K562 (cell line): ENCODE measurements at regions not wholly inside any gene's neighbourhood (a gene's known extent, or its start where the extent isn't known, plus 50 kb on each side); places are given as distances from the start of the nearest gene placed in this dataset.

Source experiments
- ATAC-seq: fragments of 200-7000 bp; cut with Tn5 transposase; 3 replicates; pipeline ENCODE4 v1.9.1; 2020; ENCODE audit warnings: moderate library complexity
- BruUV-seq: library from RNA; stranded (reverse); fragments of 400-500 nt; replicated peaks from 2 replicates; lab custom pipeline; 2021; lab: Mats Ljungman, UMichigan
- CTCF ChIA-PET: fragments of 300-600 bp; formaldehyde crosslinking; extraction: SDS; loops from one replicate; lab custom pipeline; 2021; ENCODE audit warnings: low intra/inter-chr PET ratio; lab: Yijun Ruan, JAX
- POLR2A ChIA-PET: fragments of 300-600, 350-650 bp; sonication (Branson Sonifier 250); formaldehyde crosslinking; extraction: SDS; loops from one replicate; lab custom pipeline; 2021; ENCODE audit warnings: antibody characterized with exemption, inconsistent platforms; lab: Yijun Ruan, JAX
- DNase-seq, 4 experiments: peaks; one replicate each; pipeline versions ENCODE4 v3.0.0 to v3.0.0-alpha.2; 2011 to 2018; ENCODE audit warnings: low spot score in 3 of 4, mixed read lengths in 3 of 4; ENCODE audit errors: extremely low read depth in 1 of 4
- FAIRE-seq: peaks from 2 replicates; lab custom pipeline; 2011; peaks lifted over from hg19 to GRCh38; lab: Jason Lieb, UNC
- H2AFZ ChIP-seq: 2 replicates; pipeline ENCODE4 v1.6.0; 2011; ENCODE audit warnings: low read depth, low read length, control low read depth, inconsistent platforms
- H3K27ac ChIP-seq: fragments of 200-600 bp; 3 replicates; pipeline ENCODE4 v1.8.0; 2011; ENCODE audit warnings: low read depth, mild to moderate bottlenecking, control low read depth, inconsistent platforms, low read length, moderate library complexity, mixed read lengths; ENCODE audit errors: extremely low read depth
- H3K27me3 ChIP-seq, 2 experiments: fragments of 300-600 bp in 1 of 2; 2 replicates in 1 of 2; 3 replicates in 1 of 2; pipeline versions ENCODE4 v1.6.0 to v1.8.0; 2011; ENCODE audit warnings: inconsistent platforms in 2 of 2, low read length in 2 of 2, mild to moderate bottlenecking in 1 of 2, mixed read lengths in 1 of 2, moderate library complexity in 1 of 2; ENCODE audit not compliant: control insufficient read depth in 2 of 2, insufficient read depth in 2 of 2
- H3K36me3 ChIP-seq: fragments of 300-600 bp; 3 replicates; pipeline ENCODE4 v1.8.0; 2011; ENCODE audit warnings: mild to moderate bottlenecking, low read length, inconsistent platforms; ENCODE audit not compliant: control insufficient read depth, insufficient read depth
- H3K4me1 ChIP-seq, 2 experiments: fragments of 200-600 bp in 1 of 2; replicated peaks in 1 of 2; 2 replicates in 1 of 2; 3 replicates in 1 of 2; pipeline versions ENCODE4 v1.5.1 to v1.8.0; 2011; ENCODE audit warnings: inconsistent platforms in 2 of 2, low read length in 2 of 2, mild to moderate bottlenecking in 1 of 2, mixed read lengths in 1 of 2, moderate library complexity in 1 of 2; ENCODE audit not compliant: control insufficient read depth in 2 of 2, insufficient read depth in 2 of 2
- H3K4me2 ChIP-seq: 2 replicates; pipeline ENCODE4 v1.6.1; 2011; ENCODE audit warnings: low read length, control low read depth, inconsistent platforms, mixed read lengths; ENCODE audit not compliant: insufficient read depth
- H3K4me3 ChIP-seq: fragments of 200-600 bp; sonication (generic), shearing (Covaris generic); 2 replicates; pipeline ENCODE4 v1.5.1; 2016; ENCODE audit warnings: control low read depth, inconsistent platforms
- H3K79me2 ChIP-seq: fragments of 200-600 bp; 3 replicates; pipeline ENCODE4 v1.8.0; 2011; ENCODE audit warnings: low read length, inconsistent platforms; ENCODE audit not compliant: control insufficient read depth, insufficient read depth
- H3K9ac ChIP-seq, 2 experiments: 2 replicates each; pipeline versions ENCODE4 v1.6.0 to v1.6.1; 2011; ENCODE audit warnings: low read depth in 2 of 2, low read length in 2 of 2, control low read depth in 1 of 2, inconsistent platforms in 1 of 2, mild to moderate bottlenecking in 1 of 2, mixed read lengths in 1 of 2; ENCODE audit not compliant: insufficient read depth in 1 of 2
- H3K9me1 ChIP-seq: one replicate; pipeline ENCODE4 v1.6.0; 2011; ENCODE audit warnings: inconsistent platforms, mild to moderate bottlenecking, low read length, moderate library complexity; ENCODE audit not compliant: control insufficient read depth, insufficient read depth
- H3K9me3 ChIP-seq: replicated peaks from 2 replicates; pipeline ENCODE4 v1.5.1; 2011; ENCODE audit warnings: low read depth, low read length, inconsistent platforms; ENCODE audit not compliant: control insufficient read depth, insufficient read depth
- H4K20me1 ChIP-seq: replicated peaks from 2 replicates; pipeline ENCODE4 v1.6.1; 2011; ENCODE audit warnings: low read length, inconsistent platforms, mixed read lengths; ENCODE audit not compliant: control insufficient read depth, insufficient read depth
- ARNT ChIP-seq, 2 experiments: fragments of 450-650 bp; IDR thresholded peaks; 2 replicates each; pipeline ENCODE4 v1.6.1; 2016; ENCODE audit warnings: mild to moderate bottlenecking in 1 of 2
- C11orf30 ChIP-seq: fragments of 450-650 bp; IDR thresholded peaks from 2 replicates; pipeline ENCODE4 v1.6.1; 2016; ENCODE audit warnings: low read depth, mild to moderate bottlenecking
- COPS2 ChIP-seq: fragments of 450-650 bp; conservative IDR thresholded peaks from 2 replicates; pipeline ENCODE4 v1.6.1; 2016; ENCODE audit warnings: mild to moderate bottlenecking, moderate library complexity
- GTF2F1 ChIP-seq: IDR thresholded peaks from 2 replicates; pipeline ENCODE4 v1.6.1; 2011; ENCODE audit warnings: low read depth, low read length, improper control_type of control experiment
- KDM1A ChIP-seq, 2 experiments: fragments of 450-650 bp; IDR thresholded peaks; 2 replicates each; pipeline ENCODE4 v1.6.1; 2016; ENCODE audit warnings: mild to moderate bottlenecking in 2 of 2
- NFIX ChIP-seq: fragments of 250-450 bp; sonication (Bioruptor Pico); IDR thresholded peaks from 2 replicates; pipeline ENCODE4 v1.4.0; 2020; ENCODE audit warnings: low read depth, mild to moderate bottlenecking, moderate library complexity
- SNIP1 ChIP-seq: fragments of 450-650 bp; IDR thresholded peaks from 2 replicates; pipeline ENCODE4 v1.7.1; 2017; ENCODE audit warnings: low read depth, mild to moderate bottlenecking
- SOX6 ChIP-seq: fragments of 450-650 bp; IDR thresholded peaks from 2 replicates; pipeline ENCODE4 v1.6.1; 2014; ENCODE audit warnings: mild to moderate bottlenecking
- TRIM24 ChIP-seq, 2 experiments: fragments of 450-650 bp; IDR thresholded peaks; 2 replicates each; pipeline ENCODE4 v1.6.1; 2016
- ZFP36 ChIP-seq: fragments of 150-350 bp; IDR thresholded peaks from 2 replicates; pipeline ENCODE4 v1.6.1; 2018; ENCODE audit warnings: low read length, low read depth; ENCODE audit not compliant: partially characterized antibody
- WGBS: fragments of 100-300 bp; shearing (Covaris generic); methylation state at CpG from one replicate; pipeline ENCODE4 v1.1.6; 2016; ENCODE audit warnings: low coverage, mixed read lengths; ENCODE audit not compliant: insufficient coverage; ENCODE audit errors: missing lambda C conversion rate; 5-methylcytosine and 5-hydroxymethylcytosine counted together
- in situ Hi-C: fragments of 300-500 bp; cut with MboI; formaldehyde crosslinking; loops from 4 replicates; pipeline ENCODE4 v1.15.0; 2018; ENCODE audit warnings: inconsistent platforms, mixed read lengths
- intact Hi-C: fragments of 100-400 bp; cut with micrococcal nuclease; formaldehyde crosslinking; loops from 2 replicates; pipeline ENCODE4 v1.14.2; 2022
- TF ChIP-seq, protein P1 (sequence below): sonication (generic); formaldehyde crosslinking; IDR thresholded peaks from 2 replicates; pipeline ENCODE4 v1.8.0; 2022; ENCODE audit warnings: mild to moderate bottlenecking, missing genetic modification reagents
- TF ChIP-seq, protein P2 (sequence below), 2 experiments: fragments of 450-650 bp in 1 of 2; sonication (generic) in 1 of 2; formaldehyde crosslinking in 1 of 2; IDR thresholded peaks; 2 replicates each; pipeline versions ENCODE4 v1.7.1 to v1.9.0; 2016 to 2022; ENCODE audit warnings: inconsistent platforms in 1 of 2, mild to moderate bottlenecking in 1 of 2, missing genetic modification reagents in 1 of 2
- TF ChIP-seq, protein P3 (sequence below): sonication (generic); formaldehyde crosslinking; IDR thresholded peaks from 2 replicates; pipeline ENCODE4 v1.8.1; 2023; ENCODE audit warnings: mild to moderate bottlenecking, missing genetic modification reagents

DNA sequence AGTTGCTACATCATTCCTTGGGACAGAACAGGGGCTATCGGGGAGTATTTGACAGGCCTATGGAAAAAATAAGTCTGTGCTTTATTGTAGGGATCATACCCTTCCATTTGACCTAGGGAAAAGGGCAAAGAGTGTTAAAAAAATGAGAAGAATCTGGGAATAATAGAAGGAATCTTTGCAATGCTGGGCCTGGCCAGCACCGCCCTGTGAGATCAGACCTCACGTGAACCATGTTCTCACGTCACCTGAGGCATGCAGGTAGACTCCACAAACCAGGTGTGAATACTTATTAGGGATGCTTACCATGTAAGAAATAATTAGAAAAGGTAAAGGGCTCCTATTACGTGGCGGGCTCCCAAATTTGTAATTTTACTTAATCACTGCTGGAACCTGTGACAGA lies 177.5 kb upstream of the GATA6 start:
- WGBS: 0% methylated on average over 6 of the region's 6 CpGs
- intact Hi-C loops (no loop called here), in situ Hi-C loops (no loop called here)
- Histone ChIP-seq H3K9ac (no peak overlapping the region), H3K9me1 (no peaks in the 10 kb centered on the region), H3K27me3 (peaks cover 18 to 33% of the 10 kb centered on the region in 2 experiments; a peak in 4 of 5 replicates), H2AFZ (no peak overlapping the region), H3K4me1 (no peaks in the 10 kb centered on the region), H3K4me3 (no peak overlapping the region), H3K4me2 (no peak overlapping the region), H3K79me2 (no peaks in the 10 kb centered on the region), H3K27ac (no peak overlapping the region), H4K20me1 (no peaks in the 10 kb centered on the region), H3K9me3 (no peaks in the 10 kb centered on the region), H3K36me3 (no peaks in the 10 kb centered on the region)
- BruUV-seq: no TSS peak
- FAIRE-seq (no peak), ATAC-seq (no peak), DNase-seq (no peak)
- ChIA-PET POLR2A (no interaction called here), CTCF (no interaction called here)
- TF ChIP-seq KDM1A (IDR thresholded peaks at IDR 0.05): no peak
- no peak for TF ChIP-seq COPS2
- TF ChIP-seq SOX6: no peak
- TF ChIP-seq C11orf30: no peak
- no peak for TF ChIP-seq ARNT (IDR thresholded peaks at IDR 0.05)
- TF ChIP-seq GTF2F1: no peak
- TF ChIP-seq, protein P1, sequence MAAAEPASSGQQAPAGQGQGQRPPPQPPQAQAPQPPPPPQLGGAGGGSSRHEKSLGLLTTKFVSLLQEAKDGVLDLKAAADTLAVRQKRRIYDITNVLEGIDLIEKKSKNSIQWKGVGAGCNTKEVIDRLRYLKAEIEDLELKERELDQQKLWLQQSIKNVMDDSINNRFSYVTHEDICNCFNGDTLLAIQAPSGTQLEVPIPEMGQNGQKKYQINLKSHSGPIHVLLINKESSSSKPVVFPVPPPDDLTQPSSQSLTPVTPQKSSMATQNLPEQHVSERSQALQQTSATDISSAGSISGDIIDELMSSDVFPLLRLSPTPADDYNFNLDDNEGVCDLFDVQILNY (CRISPR knock-in tag): no peak
- TF ChIP-seq, protein P2, sequence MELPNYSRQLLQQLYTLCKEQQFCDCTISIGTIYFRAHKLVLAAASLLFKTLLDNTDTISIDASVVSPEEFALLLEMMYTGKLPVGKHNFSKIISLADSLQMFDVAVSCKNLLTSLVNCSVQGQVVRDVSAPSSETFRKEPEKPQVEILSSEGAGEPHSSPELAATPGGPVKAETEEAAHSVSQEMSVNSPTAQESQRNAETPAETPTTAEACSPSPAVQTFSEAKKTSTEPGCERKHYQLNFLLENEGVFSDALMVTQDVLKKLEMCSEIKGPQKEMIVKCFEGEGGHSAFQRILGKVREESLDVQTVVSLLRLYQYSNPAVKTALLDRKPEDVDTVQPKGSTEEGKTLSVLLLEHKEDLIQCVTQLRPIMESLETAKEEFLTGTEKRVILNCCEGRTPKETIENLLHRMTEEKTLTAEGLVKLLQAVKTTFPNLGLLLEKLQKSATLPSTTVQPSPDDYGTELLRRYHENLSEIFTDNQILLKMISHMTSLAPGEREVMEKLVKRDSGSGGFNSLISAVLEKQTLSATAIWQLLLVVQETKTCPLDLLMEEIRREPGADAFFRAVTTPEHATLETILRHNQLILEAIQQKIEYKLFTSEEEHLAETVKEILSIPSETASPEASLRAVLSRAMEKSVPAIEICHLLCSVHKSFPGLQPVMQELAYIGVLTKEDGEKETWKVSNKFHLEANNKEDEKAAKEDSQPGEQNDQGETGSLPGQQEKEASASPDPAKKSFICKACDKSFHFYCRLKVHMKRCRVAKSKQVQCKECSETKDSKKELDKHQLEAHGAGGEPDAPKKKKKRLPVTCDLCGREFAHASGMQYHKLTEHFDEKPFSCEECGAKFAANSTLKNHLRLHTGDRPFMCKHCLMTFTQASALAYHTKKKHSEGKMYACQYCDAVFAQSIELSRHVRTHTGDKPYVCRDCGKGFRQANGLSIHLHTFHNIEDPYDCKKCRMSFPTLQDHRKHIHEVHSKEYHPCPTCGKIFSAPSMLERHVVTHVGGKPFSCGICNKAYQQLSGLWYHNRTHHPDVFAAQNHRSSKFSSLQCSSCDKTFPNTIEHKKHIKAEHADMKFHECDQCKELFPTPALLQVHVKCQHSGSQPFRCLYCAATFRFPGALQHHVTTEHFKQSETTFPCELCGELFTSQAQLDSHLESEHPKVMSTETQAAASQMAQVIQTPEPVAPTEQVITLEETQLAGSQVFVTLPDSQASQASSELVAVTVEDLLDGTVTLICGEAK (IDR thresholded peaks at IDR 0.05): no peak
- TF ChIP-seq, protein P2 (CRISPR knock-in tag; IDR thresholded peaks at IDR 0.05): no peak
- TF ChIP-seq ZFP36: no peak
- TF ChIP-seq SNIP1: no peak
- TF ChIP-seq, protein P3, sequence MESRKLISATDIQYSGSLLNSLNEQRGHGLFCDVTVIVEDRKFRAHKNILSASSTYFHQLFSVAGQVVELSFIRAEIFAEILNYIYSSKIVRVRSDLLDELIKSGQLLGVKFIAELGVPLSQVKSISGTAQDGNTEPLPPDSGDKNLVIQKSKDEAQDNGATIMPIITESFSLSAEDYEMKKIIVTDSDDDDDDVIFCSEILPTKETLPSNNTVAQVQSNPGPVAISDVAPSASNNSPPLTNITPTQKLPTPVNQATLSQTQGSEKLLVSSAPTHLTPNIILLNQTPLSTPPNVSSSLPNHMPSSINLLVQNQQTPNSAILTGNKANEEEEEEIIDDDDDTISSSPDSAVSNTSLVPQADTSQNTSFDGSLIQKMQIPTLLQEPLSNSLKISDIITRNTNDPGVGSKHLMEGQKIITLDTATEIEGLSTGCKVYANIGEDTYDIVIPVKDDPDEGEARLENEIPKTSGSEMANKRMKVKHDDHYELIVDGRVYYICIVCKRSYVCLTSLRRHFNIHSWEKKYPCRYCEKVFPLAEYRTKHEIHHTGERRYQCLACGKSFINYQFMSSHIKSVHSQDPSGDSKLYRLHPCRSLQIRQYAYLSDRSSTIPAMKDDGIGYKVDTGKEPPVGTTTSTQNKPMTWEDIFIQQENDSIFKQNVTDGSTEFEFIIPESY (CRISPR knock-in tag): no peak
- TF ChIP-seq NFIX: no peak
- no peak for TF ChIP-seq TRIM24 (IDR thresholded peaks at IDR 0.05)
